GM19468 (cell line): ENCODE measurements at regions not wholly inside any gene's neighbourhood (a gene's known extent, or its start where the extent isn't known, plus 50 kb on each side); places are given as distances from the start of the nearest gene placed in this dataset.
"Not testable (repeated sequence)": the region's sequence is repeated elsewhere in the genome, so short reads cannot be mapped to it uniquely, and the experiment has no call there.

Source experiments
- ATAC-seq: cut with Tn5 transposase; IDR thresholded peaks from one replicate; pipeline ENCODE4 v1.9.1; 2021; ENCODE audit warnings: mild to moderate bottlenecking, moderate library complexity, moderate number of reproducible peaks; ENCODE audit not compliant: unreplicated experiment; ENCODE audit errors: extremely low read depth

GRCh38 chr3:26102376-26102775 lies 312.5 kb downstream of the OXSM start:
- no peak for ATAC-seq

GRCh38 chr3:26104851-26105251 lies 315.0 kb downstream of the OXSM start:
- ATAC-seq = no peak

GRCh38 chr3:26105261-26105660 lies 315.4 kb downstream of the OXSM start:
- ATAC-seq = no peak

GRCh38 chr3:26106228-26106627 lies 316.3 kb downstream of the OXSM start:
- no peak for ATAC-seq

- no peak for ATAC-seq
These were observed 319.1 kb downstream of the OXSM start for GRCh38 chr3:26108846-26109489.

- ATAC-seq = no peak
These were observed 325.0 kb downstream of the OXSM start for GRCh38 chr3:26114851-26115250.

GRCh38 chr3:26118165-26118564 lies 328.3 kb downstream of the OXSM start:
- ATAC-seq = no peak

GRCh38 chr3:26132942-26133341 lies 343.1 kb downstream of the OXSM start:
- no peak for ATAC-seq

- no peak for ATAC-seq
These were observed 351.4 kb downstream of the OXSM start for GRCh38 chr3:26141296-26141695.

GRCh38 chr3:26145769-26146168 lies 355.9 kb downstream of the OXSM start:
- ATAC-seq = no peak

- ATAC-seq = not testable (repeated sequence)
These were observed 367.5 kb downstream of the OXSM start for GRCh38 chr3:26157428-26157827.

GRCh38 chr3:26171006-26171405 lies 381.1 kb downstream of the OXSM start:
- ATAC-seq = no peak

- no peak for ATAC-seq
These were observed 401.7 kb downstream of the OXSM start for GRCh38 chr3:26191556-26191955.

GRCh38 chr3:26193558-26193957 lies 403.7 kb downstream of the OXSM start:
- no peak for ATAC-seq

- no peak for ATAC-seq
These were observed 406.9 kb downstream of the OXSM start for GRCh38 chr3:26196781-26197180.

GRCh38 chr3:26198609-26199008 lies 408.7 kb downstream of the OXSM start:
- no peak for ATAC-seq

GRCh38 chr3:26202169-26202568 lies 412.3 kb downstream of the OXSM start:
- no peak for ATAC-seq

GRCh38 chr3:26205475-26205874 lies 415.6 kb downstream of the OXSM start:
- no peak for ATAC-seq

GRCh38 chr3:26208201-26208600 lies 414.4 kb upstream of the LRRC3B start:
- no peak for ATAC-seq

- ATAC-seq = no peak
These were observed 392.8 kb upstream of the LRRC3B start for GRCh38 chr3:26229801-26230200.

GRCh38 chr3:26233374-26233773 lies 389.2 kb upstream of the LRRC3B start:
- no peak for ATAC-seq

GRCh38 chr3:26236531-26236930 lies 386.0 kb upstream of the LRRC3B start:
- ATAC-seq = no peak
